AG09309 (cell line): ENCODE measurements at regions not wholly inside any gene's neighbourhood (a gene's known extent, or its start where the extent isn't known, plus 50 kb on each side); places are given as distances from the start of the nearest gene placed in this dataset.

ENCODE experiments used
- DNase-seq: peaks from one replicate; pipeline ENCODE4 v3.0.0-alpha.2; 2010; ENCODE audit warnings: low read depth
- H3K4me3 ChIP-seq: 2 replicates; pipeline ENCODE4 v1.5.1; 2011; ENCODE audit warnings: mild to moderate bottlenecking, low read depth, low read length, moderate library complexity; ENCODE audit not compliant: control insufficient read depth
- CTCF ChIP-seq: IDR thresholded peaks from 2 replicates; pipeline ENCODE4 v1.5.1; 2011; ENCODE audit warnings: mild to moderate bottlenecking, low read depth, low read length, inconsistent platforms; ENCODE audit not compliant: insufficient read depth, control insufficient read depth; ENCODE audit errors: missing control alignments

GRCh38 chr3:189101594-189101993 is 70.2 kb upstream of the TPRG1 start:
- no peak for TF ChIP-seq CTCF
- no peak overlapping the region for H3K4me3 ChIP-seq
- no peak for DNase-seq

- TF ChIP-seq CTCF = no peak
- DNase-seq = no peak
- no peak overlapping the region for H3K4me3 ChIP-seq
Measured at GRCh38 chr3:189103208-189103607, 68.6 kb upstream of the TPRG1 start.

GRCh38 chr3:189108067-189108466 is 63.7 kb upstream of the TPRG1 start:
- no peak for TF ChIP-seq CTCF
- no peak overlapping the region for H3K4me3 ChIP-seq
- no peak for DNase-seq

DNA sequence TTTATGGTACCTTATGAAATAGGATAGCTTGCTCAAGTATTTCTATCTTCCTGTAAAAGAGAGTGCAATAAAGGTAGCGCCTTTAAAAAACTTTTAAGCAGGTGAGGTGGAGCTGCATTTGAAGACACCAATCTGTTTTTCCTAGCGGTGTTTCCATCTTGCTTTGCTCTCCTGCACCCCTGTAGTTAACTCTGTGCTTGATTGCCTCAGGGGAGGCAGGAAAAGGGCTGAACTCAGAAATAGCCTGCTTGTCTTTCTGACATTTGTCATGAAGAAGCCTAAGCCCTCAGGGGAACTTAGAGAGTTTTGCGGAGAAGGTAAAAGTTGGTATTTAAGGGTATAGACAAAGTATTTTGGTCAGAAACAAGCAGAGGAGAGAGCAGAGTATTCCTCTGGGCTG is 63.0 kb upstream of the TPRG1 start:
- H3K4me3 ChIP-seq = no peak overlapping the region
- no peak for TF ChIP-seq CTCF
- no peak for DNase-seq

DNA sequence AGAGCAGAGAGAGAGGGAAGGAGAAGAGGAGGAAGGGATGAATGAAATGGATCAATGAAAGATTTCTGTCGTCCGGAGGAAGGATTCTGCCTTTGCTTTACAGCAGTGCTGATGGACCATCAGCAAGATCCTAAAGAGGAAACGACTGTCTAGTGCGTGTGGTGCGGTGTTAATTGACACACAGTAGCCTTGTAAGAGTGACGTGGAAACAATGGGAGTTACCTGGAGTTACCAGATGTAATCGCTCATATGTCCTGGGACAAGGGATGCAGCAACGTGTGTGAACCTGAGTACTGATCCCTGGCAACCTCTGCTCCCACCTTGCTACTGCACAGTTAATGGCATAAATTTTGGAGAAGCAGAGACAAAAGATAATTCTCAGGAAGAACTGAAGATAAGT is 62.6 kb upstream of the TPRG1 start:
- no peak overlapping the region for H3K4me3 ChIP-seq
- no peak for TF ChIP-seq CTCF
- DNase-seq = no peak

DNA sequence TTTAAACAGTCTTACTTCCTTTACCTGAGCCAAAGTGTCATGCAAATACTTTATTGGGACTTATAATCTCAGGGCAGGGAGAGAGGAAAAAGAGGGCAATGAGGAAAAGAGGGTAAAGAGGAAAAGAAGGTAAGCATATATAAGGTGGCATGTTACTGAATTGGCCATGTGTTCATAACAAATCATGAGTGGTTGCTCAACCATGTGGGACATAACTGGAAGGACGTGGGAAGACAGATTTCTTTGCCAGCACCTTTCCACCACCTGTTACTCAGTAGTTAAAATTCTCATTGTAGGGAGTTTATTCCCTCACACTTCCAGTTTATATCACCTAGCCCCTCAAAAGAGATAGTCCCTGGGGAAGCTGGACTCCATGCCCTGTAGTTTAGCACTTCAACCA is 54.7 kb upstream of the TPRG1 start:
- no peak for TF ChIP-seq CTCF
- H3K4me3 ChIP-seq = no peak overlapping the region

GRCh38 chr3:189118896-189119295 is 52.9 kb upstream of the TPRG1 start:
- TF ChIP-seq CTCF = no peak
- no peak overlapping the region for H3K4me3 ChIP-seq
- no peak for DNase-seq

More for the DNA sequence above, 54.7 kb upstream of the TPRG1 start:
- no peak for DNase-seq
